ENCODE measurements at regions not wholly inside any gene's neighbourhood (a gene's known extent, or its start where the extent isn't known, plus 50 kb on each side); places are given as distances from the start of the nearest gene placed in this dataset.

- Histone ChIP-seq H3K36me3 (ENCODE audit: insufficient read depth, low read length) (no peaks in the 10 kb centered on the region), H4K20me1 (ENCODE audit: insufficient read depth) (no peaks in the 10 kb centered on the region), H3K9ac (ENCODE audit: low read length) (no peak overlapping the region), H3F3A (ENCODE audit: insufficient read depth, low read length, poor library complexity, severe bottlenecking) (no peaks in the 10 kb centered on the region), H3K9me3 (ENCODE audit: low read length) (no peaks in the 10 kb centered on the region), H3K9me2 (ENCODE audit: insufficient read depth, low read length) (no peaks in the 10 kb centered on the region), H3K27ac (ENCODE audit: low read length) (no peak overlapping the region), H2AFZ (ENCODE audit: low read depth, low read length) (no peak overlapping the region), H3K27me3 (ENCODE audit: insufficient read depth, low read depth, low read length) (no peaks in the 10 kb centered on the region), H3K4me3 (ENCODE audit: low read length) (no peak overlapping the region), H3K4me2 (ENCODE audit: low read length) (no peak overlapping the region), H3K79me2 (replicated peaks; ENCODE audit: insufficient read depth, low read length) (no peaks in the 10 kb centered on the region)
- TF ChIP-seq RAD21 (conservative IDR thresholded peaks at IDR 0.05) (no peak), MXI1 (conservative IDR thresholded peaks at IDR 0.05; ENCODE audit: poor library complexity, severe bottlenecking) (no peak), REST (IDR thresholded peaks at IDR 0.05; ENCODE audit: borderline replicate concordance) (no peak), EZH2 (IDR thresholded peaks at IDR 0.05; ENCODE audit: borderline replicate concordance, insufficient read depth, low read length, poor library complexity, severe bottlenecking) (no peak), SMC3 (conservative IDR thresholded peaks at IDR 0.05; ENCODE audit: poor library complexity) (no peak), EP300 (conservative IDR thresholded peaks at IDR 0.05; ENCODE audit: poor library complexity, severe bottlenecking) (no peak), TAF1 (IDR thresholded peaks at IDR 0.05; ENCODE audit: low read depth) (no peak), CTCF (IDR thresholded peaks at IDR 0.05; ENCODE audit: poor library complexity, severe bottlenecking) (no peak), POLR2AphosphoS5 (IDR thresholded peaks at IDR 0.05) (no peak)
Observed at GRCh38 chr18:22829781-22830180, 103.3 kb upstream of the RBBP8 start.

DNA sequence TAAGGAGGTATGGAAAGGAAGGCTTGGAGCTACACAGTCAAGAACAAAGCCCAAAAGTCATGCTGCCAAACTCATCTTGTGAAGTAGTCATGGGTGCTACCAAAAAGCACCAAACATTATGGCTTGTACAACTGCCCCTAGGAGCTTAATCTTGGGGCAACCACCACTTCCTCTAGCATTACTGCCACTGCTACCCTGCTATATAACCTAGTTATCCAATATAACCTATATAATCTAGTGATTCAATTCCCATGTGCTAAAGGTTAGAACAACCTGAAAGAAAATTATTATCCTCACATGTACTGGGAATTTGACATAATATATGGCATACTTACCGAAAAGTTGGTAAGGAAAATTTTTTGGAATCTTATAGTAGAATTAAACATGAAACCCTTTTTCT lies 102.6 kb upstream of the RBBP8 start:
- no peak overlapping the region for H2AFZ ChIP-seq (ENCODE audit: low read depth, low read length)
- H3K9me2 ChIP-seq (ENCODE audit: insufficient read depth, low read length), result no peaks in the 10 kb centered on the region
- no peaks in the 10 kb centered on the region for H3K36me3 ChIP-seq (ENCODE audit: insufficient read depth, low read length)
- no peaks in the 10 kb centered on the region for H4K20me1 ChIP-seq (ENCODE audit: insufficient read depth)
- H3K4me3 ChIP-seq (ENCODE audit: low read length), result no peak overlapping the region
- no peak overlapping the region for H3K9ac ChIP-seq (ENCODE audit: low read length)
- H3K79me2 ChIP-seq (replicated peaks; ENCODE audit: insufficient read depth, low read length), result no peaks in the 10 kb centered on the region
- H3F3A ChIP-seq (ENCODE audit: insufficient read depth, low read length, poor library complexity, severe bottlenecking), result no peaks in the 10 kb centered on the region
- H3K9me3 ChIP-seq (ENCODE audit: low read length), result no peaks in the 10 kb centered on the region
- no peaks in the 10 kb centered on the region for H3K27me3 ChIP-seq (ENCODE audit: insufficient read depth, low read depth, low read length)
- H3K4me2 ChIP-seq (ENCODE audit: low read length), result no peak overlapping the region
- TF ChIP-seq SMC3 (conservative IDR thresholded peaks at IDR 0.05; ENCODE audit: poor library complexity), result no peak
- no peak for TF ChIP-seq TAF1 (IDR thresholded peaks at IDR 0.05; ENCODE audit: low read depth)
- TF ChIP-seq REST (IDR thresholded peaks at IDR 0.05; ENCODE audit: borderline replicate concordance), result no peak
- no peak for TF ChIP-seq MXI1 (conservative IDR thresholded peaks at IDR 0.05; ENCODE audit: poor library complexity, severe bottlenecking)
- no peak for TF ChIP-seq POLR2AphosphoS5 (IDR thresholded peaks at IDR 0.05)
- TF ChIP-seq EP300 (conservative IDR thresholded peaks at IDR 0.05; ENCODE audit: poor library complexity, severe bottlenecking), result no peak
- no peak for TF ChIP-seq RAD21 (conservative IDR thresholded peaks at IDR 0.05)
- no peak for TF ChIP-seq CTCF (IDR thresholded peaks at IDR 0.05; ENCODE audit: poor library complexity, severe bottlenecking)
- TF ChIP-seq EZH2 (IDR thresholded peaks at IDR 0.05; ENCODE audit: borderline replicate concordance, insufficient read depth, low read length, poor library complexity, severe bottlenecking), result no peak
- H3K27ac ChIP-seq (ENCODE audit: low read length), result no peak overlapping the region

All from neural cell (in vitro differentiated cells).